Spleen (tissue), 11 donors: ENCODE measurements at regions not wholly inside any gene's neighbourhood (a gene's known extent, or its start where the extent isn't known, plus 50 kb on each side); places are given as distances from the start of the nearest gene placed in this dataset.

Experiments
- DNase-seq: peaks from one replicate; pipeline ENCODE4 v3.0.0-alpha.2; 2020
- H3K27ac ChIP-seq, 8 donors: fragments of 200-600 bp; sonication (generic) in 7 of 8; 1 replicate in 4 of 8; 2 replicates in 4 of 8; pipeline versions ENCODE4 v1.5.0 to v1.8.0; 2016 to 2021; ENCODE audit warnings: inconsistent platforms in 4 of 8, mild to moderate bottlenecking in 4 of 8, moderate library complexity in 1 of 8
- H3K27me3 ChIP-seq, 7 donors: fragments of 200-600 bp; sonication (generic) in 6 of 7; replicated peaks in 1 of 7; 1 replicate in 4 of 7; 2 replicates in 3 of 7; pipeline versions ENCODE4 v1.5.0 to v1.8.0; 2016 to 2021; ENCODE audit warnings: inconsistent platforms in 3 of 7, mild to moderate bottlenecking in 1 of 7
- H3K36me3 ChIP-seq, 6 donors: fragments of 200-600 bp; sonication (generic) in 5 of 6; 1 replicate in 4 of 6; 2 replicates in 2 of 6; pipeline versions ENCODE4 v1.5.0 to v1.8.0; 2016 to 2021; ENCODE audit warnings: inconsistent platforms in 2 of 6
- H3K4me1 ChIP-seq, 6 donors: fragments of 200-600 bp; sonication (generic) in 5 of 6; 1 replicate in 3 of 6; 2 replicates in 3 of 6; pipeline versions ENCODE4 v1.5.0 to v1.8.0; 2016 to 2021; ENCODE audit warnings: inconsistent platforms in 3 of 6
- H3K4me3 ChIP-seq, 8 donors: fragments of 200-600 bp; sonication (generic) in 7 of 8; 1 replicate in 4 of 8; 2 replicates in 4 of 8; pipeline versions ENCODE4 v1.5.0 to v1.8.0; 2016 to 2021; ENCODE audit warnings: inconsistent platforms in 4 of 8, mild to moderate bottlenecking in 4 of 8, moderate library complexity in 2 of 8
- H3K9me3 ChIP-seq, 8 donors: fragments of 200-600 bp; sonication (generic) in 7 of 8; 1 replicate in 4 of 8; 2 replicates in 4 of 8; pipeline versions ENCODE4 v1.5.0 to v1.8.0; 2016 to 2021; ENCODE audit warnings: inconsistent platforms in 4 of 8
- CTCF ChIP-seq, 11 experiments: fragments of 200-600 bp in 7 of 11; fragments of 450-650 bp in 4 of 11; sonication (generic) in 4 of 11; IDR thresholded peaks in 8 of 11; conservative IDR thresholded peaks in 3 of 11; 1 replicate in 7 of 11; 2 replicates in 4 of 11; pipeline versions ENCODE4 v1.4.0 to v1.8.0; 2016 to 2021; ENCODE audit warnings: antibody characterized with exemption in 11 of 11, inconsistent platforms in 4 of 11, mild to moderate bottlenecking in 1 of 11
- POLR2A ChIP-seq, 3 donors: fragments of 450-650 bp; IDR thresholded peaks; one replicate each; pipeline ENCODE4 v1.5.1; 2017; ENCODE audit warnings: antibody characterized with exemption in 3 of 3, mild to moderate bottlenecking in 1 of 3
- POLR2AphosphoS5 ChIP-seq, 3 donors: sonication (generic); formaldehyde crosslinking; IDR thresholded peaks; one replicate each; pipeline ENCODE4 v1.5.1; 2017; ENCODE audit warnings: antibody characterized with exemption in 3 of 3
- WGBS, 5 donors: extraction: QIAGEN DNeasy Blood & Tissue Kit in 3 of 5; methylation state at CpG; one replicate each; pipeline versions ENCODE4 v1.1.5 to v1.1.7; 2013 to 2018; 5-methylcytosine and 5-hydroxymethylcytosine counted together
- intact Hi-C: fragments of 100-400 bp; cut with DNase I; formaldehyde crosslinking; loops from one replicate; pipeline ENCODE4 v1.15.0; 2023; ENCODE audit warnings: low total_unique reads
- donor health status: healthy with polysubstance abuse.
- donor health status: DM: no; HTN: no; CAD: no; lungs with moderate emphysema.
- donor health status: DM: no; HTN: no; CAD: no.
- donor health status: Bipolar disorder and iron deficiency.
- donor health status: healthy.
- donor health status: DM: no; HTN: no; CAD: no.
- donor health status: DM: yes; HTN: yes; CAD: no.

- no peak for DNase-seq
- no peak overlapping the region for H3K4me3 ChIP-seq
- intact Hi-C loops: no loop called here
- no peaks in the 10 kb centered on the region for H3K27me3 ChIP-seq
- H3K36me3 ChIP-seq: no peaks in the 10 kb centered on the region
- TF ChIP-seq POLR2AphosphoS5 (IDR thresholded peaks at IDR 0.05) (no peak), CTCF (IDR thresholded peaks at IDR 0.05 in 8 of 11, conservative IDR thresholded peaks at IDR 0.05 in 3 of 11) (no peak), POLR2A (IDR thresholded peaks at IDR 0.05) (no peak)
- 60 to 84% (median 65%) methylated on average over 1 of the region's 1 CpG for WGBS, 5 donors
- no peaks in the 10 kb centered on the region for H3K4me1 ChIP-seq
- peaks cover 0 to 20% (median 6%) of the 10 kb centered on the region in 8 donors for H3K9me3 ChIP-seq
- no peak overlapping the region for H3K27ac ChIP-seq
Observed at GRCh38 chr17:71422968-71423367, 697.9 kb upstream of the SOX9 start.

- H3K36me3 ChIP-seq: no peaks in the 10 kb centered on the region
- no peaks in the 10 kb centered on the region for H3K4me1 ChIP-seq
- no peak for DNase-seq
- TF ChIP-seq POLR2A (IDR thresholded peaks at IDR 0.05) (no peak), CTCF (IDR thresholded peaks at IDR 0.05 in 8 of 11, conservative IDR thresholded peaks at IDR 0.05 in 3 of 11) (no peak), POLR2AphosphoS5 (IDR thresholded peaks at IDR 0.05) (no peak)
- no peaks in the 10 kb centered on the region for H3K27me3 ChIP-seq
- H3K27ac ChIP-seq: no peak overlapping the region
- 59 to 68% (median 59%) methylated on average over 5 of the region's 5 CpGs for WGBS, 5 donors
- H3K4me3 ChIP-seq: no peak overlapping the region
- peaks cover 0 to 28% (median 13%) of the 10 kb centered on the region in 8 donors for H3K9me3 ChIP-seq
- intact Hi-C loops: no loop called here
Observed at GRCh38 chr17:71423871-71424546, 696.8 kb upstream of the SOX9 start.

- DNase-seq: no peak
- Histone ChIP-seq H3K4me1 (no peaks in the 10 kb centered on the region), H3K36me3 (no peaks in the 10 kb centered on the region), H3K27me3 (no peaks in the 10 kb centered on the region), H3K4me3 (no peak overlapping the region), H3K27ac (no peak overlapping the region), H3K9me3 (peaks cover 0 to 30% (median 16%) of the 10 kb centered on the region in 8 donors)
- TF ChIP-seq CTCF (IDR thresholded peaks at IDR 0.05 in 8 of 11, conservative IDR thresholded peaks at IDR 0.05 in 3 of 11) (no peak), POLR2AphosphoS5 (IDR thresholded peaks at IDR 0.05) (no peak), POLR2A (IDR thresholded peaks at IDR 0.05) (no peak)
- WGBS, 5 donors: 74 to 90% (median 77%) methylated on average over 3 of the region's 3 CpGs
- intact Hi-C loops: no loop called here
Observed at GRCh38 chr17:71427801-71428200, 693.0 kb upstream of the SOX9 start.

GRCh38 chr17:71428897-71429296 lies 691.9 kb upstream of the SOX9 start:
- Histone ChIP-seq H3K27me3 (no peaks in the 10 kb centered on the region), H3K4me1 (no peaks in the 10 kb centered on the region), H3K27ac (no peak overlapping the region), H3K4me3 (no peak overlapping the region), H3K36me3 (no peaks in the 10 kb centered on the region), H3K9me3 (peaks cover 0 to 26% (median 11%) of the 10 kb centered on the region in 8 donors)
- DNase-seq: no peak
- intact Hi-C loops: no loop called here
- TF ChIP-seq POLR2AphosphoS5 (IDR thresholded peaks at IDR 0.05) (no peak), POLR2A (IDR thresholded peaks at IDR 0.05) (no peak), CTCF (IDR thresholded peaks at IDR 0.05 in 8 of 11, conservative IDR thresholded peaks at IDR 0.05 in 3 of 11) (no peak)
